Breast epithelium (tissue), 4 donors: ENCODE measurements at regions not wholly inside any gene's neighbourhood (a gene's known extent, or its start where the extent isn't known, plus 50 kb on each side); places are given as distances from the start of the nearest gene placed in this dataset.

ENCODE experiments used
- DNase-seq, 2 donors: peaks; one replicate each; pipeline ENCODE4 v3.0.0-alpha.2; 2019; ENCODE audit warnings: low spot score in 2 of 2
- H3K27ac ChIP-seq, 2 donors: fragments of 200-600 bp; sonication (generic) in 1 of 2; one replicate each; pipeline ENCODE4 v1.5.1; 2016 to 2019; ENCODE audit warnings: mild to moderate bottlenecking in 1 of 2
- H3K27me3 ChIP-seq, 2 donors: fragments of 200-600 bp; sonication (generic) in 1 of 2; one replicate each; pipeline versions ENCODE4 v1.5.1 to v1.6.0; 2017 to 2019; ENCODE audit warnings: control low read depth in 1 of 2, mild to moderate bottlenecking in 1 of 2
- H3K36me3 ChIP-seq: fragments of 200-600 bp; one replicate; pipeline ENCODE4 v1.5.1; 2019
- H3K4me1 ChIP-seq, 2 donors: fragments of 200-600 bp; sonication (generic); one replicate each; pipeline ENCODE4 v1.5.1; 2016 to 2019; ENCODE audit warnings: control low read depth in 1 of 2
- H3K4me3 ChIP-seq, 3 donors: fragments of 200-600 bp; sonication (generic); 1 replicate in 2 of 3; 2 replicates in 1 of 3; pipeline ENCODE4 v1.5.1; 2016 to 2019; ENCODE audit warnings: mild to moderate bottlenecking in 3 of 3, moderate library complexity in 2 of 3
- H3K9me3 ChIP-seq, 2 donors: fragments of 200-600 bp; sonication (generic) in 1 of 2; one replicate each; pipeline ENCODE4 v1.5.1; 2016 to 2019; ENCODE audit warnings: control low read depth in 1 of 2
- CTCF ChIP-seq, 3 donors: fragments of 450-650 bp; IDR thresholded peaks; one replicate each; pipeline ENCODE4 v1.5.1; 2016 to 2017; ENCODE audit warnings: antibody characterized with exemption in 3 of 3, mild to moderate bottlenecking in 3 of 3, moderate library complexity in 3 of 3
- POLR2A ChIP-seq: fragments of 450-650 bp; IDR thresholded peaks from one replicate; pipeline ENCODE4 v1.6.1; 2016; ENCODE audit warnings: antibody characterized with exemption, mild to moderate bottlenecking, moderate library complexity
- POLR2AphosphoS5 ChIP-seq, 3 donors: sonication (generic); formaldehyde crosslinking; IDR thresholded peaks; one replicate each; pipeline ENCODE4 v1.6.1; 2017; ENCODE audit warnings: antibody characterized with exemption in 3 of 3
- intact Hi-C: fragments of 100-400 bp; cut with DNase I; formaldehyde crosslinking; loops from one replicate; pipeline ENCODE4 v1.15.1; 2023; ENCODE audit warnings: low total_unique reads

GRCh38 chr10:90138844-90139243, 437.5 kb downstream of the KIF20B start:
- H3K4me1 ChIP-seq: no peaks in the 10 kb centered on the region
- DNase-seq: no peak
- TF ChIP-seq POLR2AphosphoS5 (IDR thresholded peaks at IDR 0.05) (no peak), POLR2A (no peak), CTCF (IDR thresholded peaks at IDR 0.05) (no peak)
- no peaks in the 10 kb centered on the region for H3K27me3 ChIP-seq
- H3K36me3 ChIP-seq: no peaks in the 10 kb centered on the region
- H3K27ac ChIP-seq: no peak overlapping the region
- intact Hi-C loops: no loop called here
- peaks cover 39 to 61% of the 10 kb centered on the region in 2 donors for H3K9me3 ChIP-seq
- H3K4me3 ChIP-seq: no peak overlapping the region

- H3K9me3 ChIP-seq: peaks cover 22 to 36% of the 10 kb centered on the region in 2 donors
- no peak overlapping the region for H3K4me3 ChIP-seq
- no peak for DNase-seq
- H3K4me1 ChIP-seq: no peaks in the 10 kb centered on the region
- no peaks in the 10 kb centered on the region for H3K36me3 ChIP-seq
- H3K27me3 ChIP-seq: no peaks in the 10 kb centered on the region
- TF ChIP-seq POLR2A: no peak
- intact Hi-C loops: no loop called here
- no peak overlapping the region for H3K27ac ChIP-seq
Observed at GRCh38 chr10:90141791-90142190, 440.4 kb downstream of the KIF20B start.

- H3K27ac ChIP-seq: no peak overlapping the region
- TF ChIP-seq POLR2A (no peak), POLR2AphosphoS5 (IDR thresholded peaks at IDR 0.05) (no peak), CTCF (IDR thresholded peaks at IDR 0.05) (no peak)
Observed at GRCh38 chr10:90143937-90144336, 442.5 kb downstream of the KIF20B start.

GRCh38 chr10:90148116-90148855, 446.9 kb downstream of the KIF20B start:
- intact Hi-C loops: no loop called here
- peak in 2 of 3 donors; percentile 27 to 36 for TF ChIP-seq CTCF (IDR thresholded peaks at IDR 0.05)
- no peak for TF ChIP-seq POLR2A

More at GRCh38 chr10:90143937-90144336, 442.5 kb downstream of the KIF20B start:
- intact Hi-C loops: no loop called here
- no peaks in the 10 kb centered on the region for H3K4me1 ChIP-seq
- peaks cover 7 to 14% of the 10 kb centered on the region in 2 donors for H3K9me3 ChIP-seq
- DNase-seq: no peak
- no peaks in the 10 kb centered on the region for H3K36me3 ChIP-seq
- H3K27me3 ChIP-seq: no peaks in the 10 kb centered on the region
- no peak overlapping the region for H3K4me3 ChIP-seq

GRCh38 chr10:90149563-90149962, 448.2 kb downstream of the KIF20B start:
- Histone ChIP-seq H3K27ac (no peak overlapping the region), H3K4me1 (no peaks in the 10 kb centered on the region), H3K36me3 (no peaks in the 10 kb centered on the region), H3K27me3 (no peaks in the 10 kb centered on the region), H3K4me3 (no peak overlapping the region), H3K9me3 (no peaks in the 10 kb centered on the region)
- intact Hi-C loops: no loop called here
- TF ChIP-seq POLR2A: no peak
- no peak for DNase-seq

More at GRCh38 chr10:90148116-90148855, 446.9 kb downstream of the KIF20B start:
- Histone ChIP-seq H3K4me3 (no peak overlapping the region), H3K27ac (no peak overlapping the region), H3K27me3 (no peaks in the 10 kb centered on the region), H3K9me3 (no peaks in the 10 kb centered on the region), H3K4me1 (no peaks in the 10 kb centered on the region), H3K36me3 (no peaks in the 10 kb centered on the region)
- no peak for DNase-seq

- Histone ChIP-seq H3K4me3 (no peak overlapping the region), H3K36me3 (no peaks in the 10 kb centered on the region), H3K27ac (no peak overlapping the region), H3K9me3 (peaks cover 0 to 4% of the 10 kb centered on the region in 2 donors), H3K4me1 (no peaks in the 10 kb centered on the region), H3K27me3 (no peaks in the 10 kb centered on the region)
- no peak for DNase-seq
- intact Hi-C loops: no loop called here
- no peak for TF ChIP-seq POLR2AphosphoS5 (IDR thresholded peaks at IDR 0.05)
- no peak for TF ChIP-seq POLR2A
- TF ChIP-seq CTCF (IDR thresholded peaks at IDR 0.05): no peak
Observed at GRCh38 chr10:90162271-90162853, 461.0 kb downstream of the KIF20B start.
